LNCAP (cell line): ENCODE measurements at regions not wholly inside any gene's neighbourhood (a gene's known extent, or its start where the extent isn't known, plus 50 kb on each side); places are given as distances from the start of the nearest gene placed in this dataset.

Source experiments
- TF ChIP-seq, protein P1 (sequence below): fragments of 450-650 bp; IDR thresholded peaks from 2 replicates; pipeline ENCODE4 v1.5.1; 2017; ENCODE audit warnings: mild to moderate bottlenecking

DNA sequence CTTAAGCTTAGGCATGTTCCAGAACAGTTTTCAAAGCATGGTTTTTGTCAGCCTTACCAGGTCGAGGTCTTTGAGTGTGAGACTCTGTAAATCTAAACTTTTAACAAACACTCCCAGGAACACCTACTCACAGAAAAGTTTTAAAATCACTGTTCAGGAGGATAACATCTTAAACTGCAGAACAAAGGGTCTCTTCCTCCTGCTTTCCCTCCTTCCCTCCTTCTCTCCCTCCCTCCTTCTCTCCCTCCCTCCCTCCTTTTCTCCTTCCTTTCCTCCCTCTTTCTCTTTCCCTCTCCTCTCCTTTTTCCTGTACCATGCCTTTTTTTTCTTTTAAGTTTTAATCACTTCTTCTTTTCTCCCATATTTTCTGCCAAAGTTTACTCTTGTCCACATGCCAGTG is 153.5 kb upstream of the MAF start:
- TF ChIP-seq, protein P1, sequence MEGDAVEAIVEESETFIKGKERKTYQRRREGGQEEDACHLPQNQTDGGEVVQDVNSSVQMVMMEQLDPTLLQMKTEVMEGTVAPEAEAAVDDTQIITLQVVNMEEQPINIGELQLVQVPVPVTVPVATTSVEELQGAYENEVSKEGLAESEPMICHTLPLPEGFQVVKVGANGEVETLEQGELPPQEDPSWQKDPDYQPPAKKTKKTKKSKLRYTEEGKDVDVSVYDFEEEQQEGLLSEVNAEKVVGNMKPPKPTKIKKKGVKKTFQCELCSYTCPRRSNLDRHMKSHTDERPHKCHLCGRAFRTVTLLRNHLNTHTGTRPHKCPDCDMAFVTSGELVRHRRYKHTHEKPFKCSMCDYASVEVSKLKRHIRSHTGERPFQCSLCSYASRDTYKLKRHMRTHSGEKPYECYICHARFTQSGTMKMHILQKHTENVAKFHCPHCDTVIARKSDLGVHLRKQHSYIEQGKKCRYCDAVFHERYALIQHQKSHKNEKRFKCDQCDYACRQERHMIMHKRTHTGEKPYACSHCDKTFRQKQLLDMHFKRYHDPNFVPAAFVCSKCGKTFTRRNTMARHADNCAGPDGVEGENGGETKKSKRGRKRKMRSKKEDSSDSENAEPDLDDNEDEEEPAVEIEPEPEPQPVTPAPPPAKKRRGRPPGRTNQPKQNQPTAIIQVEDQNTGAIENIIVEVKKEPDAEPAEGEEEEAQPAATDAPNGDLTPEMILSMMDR = no peak

DNA sequence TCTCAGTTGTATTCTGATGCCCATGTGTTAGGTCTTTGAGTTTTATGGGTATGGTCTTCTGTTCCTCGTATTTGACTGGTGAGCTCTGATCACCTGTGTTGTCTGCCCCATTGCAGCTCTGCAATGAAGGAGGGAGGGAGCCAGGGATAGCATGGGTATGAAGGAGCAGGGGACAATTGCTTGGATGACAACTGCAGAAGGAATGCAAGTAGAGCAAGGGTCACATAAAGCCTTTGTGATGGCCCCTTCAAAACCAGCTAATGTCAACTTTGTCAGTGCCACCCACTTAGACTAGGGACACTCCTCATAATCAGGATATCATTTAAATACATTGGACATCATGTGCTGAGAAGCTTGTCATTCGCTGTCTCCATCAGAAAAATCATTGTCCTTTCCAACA is 152.7 kb upstream of the MAF start:
- TF ChIP-seq, protein P1 = no peak

DNA sequence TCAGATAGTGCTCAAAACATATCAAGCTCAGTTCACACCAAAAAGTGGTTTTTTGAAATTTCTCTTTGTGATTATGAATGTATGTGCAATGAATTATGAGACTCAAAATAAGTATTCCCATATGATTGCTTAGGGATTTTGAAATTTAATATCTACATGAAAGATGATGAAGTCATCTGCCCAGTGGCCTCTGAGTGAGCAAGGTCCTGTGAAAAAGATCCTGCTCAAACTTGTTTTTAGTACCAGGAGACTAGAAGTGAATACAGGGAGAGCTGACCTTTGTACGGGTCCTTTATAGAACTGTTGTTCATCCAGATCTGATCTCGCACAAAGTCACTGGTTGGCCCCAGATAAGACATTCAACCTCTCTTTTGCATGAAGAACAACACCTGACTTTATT is 151.9 kb upstream of the MAF start:
- TF ChIP-seq, protein P1 = no peak

DNA sequence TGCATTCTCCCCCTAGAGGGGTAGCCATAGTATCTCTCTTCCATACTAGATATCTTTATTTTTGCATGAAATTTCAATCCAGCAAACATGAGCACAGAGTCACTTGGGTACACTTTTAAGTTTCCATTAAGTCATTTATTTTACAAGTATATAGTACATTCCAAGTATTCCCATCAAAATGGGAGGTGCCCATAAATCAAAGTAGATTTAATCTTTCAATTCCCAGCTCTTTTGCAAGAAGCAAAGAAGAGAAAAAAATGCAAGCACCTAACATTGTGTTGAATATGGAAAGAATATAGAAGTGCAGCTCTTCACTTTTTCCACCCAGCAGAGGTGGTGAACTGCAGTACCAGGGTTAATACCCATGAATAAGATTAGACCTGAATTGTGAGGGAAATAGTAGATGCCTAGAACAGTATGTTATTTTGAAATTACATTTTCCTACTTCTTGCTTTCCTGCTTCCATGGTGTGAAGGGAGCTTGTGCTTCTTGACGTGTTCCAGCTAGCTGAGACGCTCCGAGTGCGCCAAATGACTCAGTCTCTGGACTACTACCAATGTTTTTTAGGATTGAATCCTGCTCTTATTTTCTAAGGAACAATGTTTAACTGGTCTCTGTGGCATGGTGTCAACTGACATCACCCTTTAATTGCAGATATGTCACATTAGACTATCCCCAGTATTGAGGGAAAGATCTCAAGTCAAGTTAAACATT is 151.1 kb upstream of the MAF start:
- TF ChIP-seq, protein P1 = no peak

DNA sequence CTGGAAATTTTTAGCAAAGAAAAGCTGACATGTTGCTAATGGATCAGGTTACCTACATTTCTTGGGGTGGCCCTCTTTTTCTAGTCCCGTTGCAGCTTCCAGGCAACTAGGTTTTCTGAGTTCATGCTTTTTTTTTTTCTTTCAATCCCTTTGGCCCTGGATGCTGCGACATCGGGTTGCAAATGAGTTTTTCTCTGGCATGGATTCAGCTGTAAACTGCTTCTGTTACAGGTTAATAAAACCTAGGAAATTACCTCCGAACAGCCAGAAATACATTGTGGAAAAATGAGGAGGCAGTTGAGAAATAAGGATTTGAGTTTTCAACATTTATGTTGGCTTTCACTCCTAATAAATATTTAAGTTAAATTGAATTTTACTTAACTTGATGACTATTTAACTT is 149.8 kb upstream of the MAF start:
- TF ChIP-seq, protein P1 = no peak

DNA sequence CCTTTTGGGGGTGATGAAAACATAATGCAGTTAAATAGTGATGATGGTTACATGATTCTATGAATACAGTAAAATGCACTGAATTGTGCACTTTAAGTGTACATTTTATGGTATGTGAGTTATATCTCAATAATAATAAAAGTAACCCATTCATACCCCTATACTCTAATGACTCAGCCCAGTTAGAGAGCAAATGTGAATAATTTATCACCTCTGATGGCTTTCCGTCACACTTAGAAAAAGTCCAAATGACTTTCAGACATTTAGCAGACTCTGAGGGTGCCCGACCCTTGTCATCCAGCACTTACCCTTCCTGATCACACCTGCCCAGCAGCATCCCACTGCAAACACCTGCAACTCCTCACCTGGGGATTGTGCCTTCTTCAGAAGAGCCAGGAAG is 148.1 kb upstream of the MAF start:
- TF ChIP-seq, protein P1 = no peak

DNA sequence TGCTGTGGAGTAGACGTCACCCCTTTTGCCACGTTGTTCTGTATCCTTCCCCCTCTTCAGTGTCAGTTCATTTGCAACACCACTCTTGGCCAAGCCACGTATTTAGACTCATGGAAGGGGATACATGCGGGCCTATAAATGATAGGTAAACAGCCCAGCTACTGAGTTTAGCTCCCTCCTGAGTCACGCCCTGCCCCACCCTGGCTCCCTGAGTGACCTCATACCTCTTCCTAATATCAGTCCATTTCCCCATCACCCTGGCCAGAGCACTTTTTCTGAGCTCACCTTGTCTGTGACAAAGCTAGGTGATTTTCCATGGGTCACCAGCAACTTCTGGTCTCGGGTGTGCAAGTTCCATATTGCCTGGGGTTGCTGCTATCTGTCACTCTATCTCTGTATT is 147.2 kb upstream of the MAF start:
- TF ChIP-seq, protein P1 = no peak

DNA sequence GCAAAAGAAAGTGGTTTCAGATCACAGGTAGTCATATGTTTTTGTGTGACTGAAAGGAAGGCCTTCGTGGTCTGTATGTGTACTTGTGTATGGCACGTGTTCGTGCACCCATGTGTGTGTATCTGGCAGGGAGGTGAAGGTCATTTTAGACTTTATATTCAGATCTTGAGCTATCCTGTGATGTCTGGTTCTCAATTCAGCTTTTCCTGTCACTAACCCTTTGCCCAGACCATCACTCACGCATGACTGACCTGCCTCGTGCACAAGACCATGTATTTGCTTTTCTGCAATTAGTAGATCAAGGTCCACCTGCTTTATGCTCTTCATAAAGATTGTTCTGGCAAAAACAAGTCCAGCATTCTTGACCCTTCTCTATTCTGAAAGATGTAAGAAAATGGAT is 139.7 kb upstream of the MAF start:
- TF ChIP-seq, protein P1 = no peak
